ENCODE measurements at regions not wholly inside any gene's neighbourhood (a gene's known extent, or its start where the extent isn't known, plus 50 kb on each side); places are given as distances from the start of the nearest gene placed in this dataset.

- TF ChIP-seq CTCF (IDR thresholded peaks at IDR 0.05 in 4 of 5, conservative IDR thresholded peaks at IDR 0.05 in 1 of 5) (no peak), POLR2A (IDR thresholded peaks at IDR 0.05) (no peak)
Measured at GRCh38 chr2:51232027-51232426, 200.1 kb upstream of the NRXN1 start.

Measured in gastrocnemius medialis (tissue), 4 donors.